Fibroblast of villous mesenchyme (primary cell): ENCODE measurements at regions not wholly inside any gene's neighbourhood (a gene's known extent, or its start where the extent isn't known, plus 50 kb on each side); places are given as distances from the start of the nearest gene placed in this dataset.

ENCODE experiments used
- DNase-seq: peaks from one replicate; pipeline ENCODE4 v3.0.0-alpha.2; 2010; ENCODE audit warnings: low read depth
- H3K4me3 ChIP-seq: 2 replicates; pipeline ENCODE4 v1.5.1; 2011; ENCODE audit warnings: low read depth, mild to moderate bottlenecking, low read length
- CTCF ChIP-seq: IDR thresholded peaks from 2 replicates; pipeline ENCODE4 v1.5.1; 2012; ENCODE audit warnings: low read depth, mild to moderate bottlenecking, low read length; ENCODE audit not compliant: insufficient read depth

GRCh38 chr14:55973911-55974630, 144.1 kb upstream of the PELI2 start:
- DNase-seq: no peak
- no peak for TF ChIP-seq CTCF
- H3K4me3 ChIP-seq: no peak overlapping the region

DNA sequence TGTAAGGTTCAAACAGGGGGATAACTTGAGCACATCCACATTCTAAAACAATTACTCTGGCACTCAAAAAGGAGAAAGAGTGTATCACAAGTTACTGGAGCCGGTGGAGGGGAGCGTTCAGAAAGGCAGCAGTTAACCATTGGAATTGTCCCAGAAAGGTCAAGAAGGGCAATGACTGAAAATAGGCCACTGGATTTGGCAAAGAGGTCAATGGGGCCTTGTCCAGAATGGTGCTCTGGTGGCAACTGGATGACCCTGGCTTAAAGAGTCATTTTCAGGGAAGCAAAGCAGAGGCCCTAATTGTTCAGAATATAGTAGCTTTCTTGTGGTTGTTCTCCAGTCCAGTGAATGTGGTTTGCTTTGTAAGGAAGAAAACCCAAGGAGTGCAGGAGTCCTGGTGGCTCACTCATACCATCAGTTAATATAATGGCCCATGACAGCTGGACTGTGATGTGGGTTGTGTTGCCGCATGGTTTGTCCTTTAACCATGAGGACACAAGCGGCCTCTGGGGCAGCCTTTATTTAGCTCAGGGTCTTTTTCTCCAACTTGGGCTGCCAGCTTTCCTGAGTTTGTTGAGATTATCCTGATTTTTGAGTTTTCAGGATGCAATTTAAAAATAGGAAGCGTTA, 142.8 kb upstream of the PELI2 start:
- no peak overlapping the region for H3K4me3 ChIP-seq
- no peak for DNase-seq
- TF ChIP-seq CTCF: no peak

GRCh38 chr14:55976219-55976618, 142.0 kb upstream of the PELI2 start:
- TF ChIP-seq CTCF: no peak
- no peak overlapping the region for H3K4me3 ChIP-seq
- DNase-seq: no peak

- no peak for DNase-seq
These were observed 141.6 kb upstream of the PELI2 start for GRCh38 chr14:55976655-55977054.

GRCh38 chr14:55977392-55978150, 140.6 kb upstream of the PELI2 start:
- no peak overlapping the region for H3K4me3 ChIP-seq
- TF ChIP-seq CTCF: no peak
- no peak for DNase-seq

More at GRCh38 chr14:55976655-55977054, 141.6 kb upstream of the PELI2 start:
- no peak overlapping the region for H3K4me3 ChIP-seq
- TF ChIP-seq CTCF: no peak

- TF ChIP-seq CTCF: no peak
These were observed 139.1 kb upstream of the PELI2 start for GRCh38 chr14:55979096-55979495.

More at GRCh38 chr14:55979096-55979495, 139.1 kb upstream of the PELI2 start:
- H3K4me3 ChIP-seq: no peak overlapping the region
- no peak for DNase-seq
